HG03103 (cell line): ENCODE measurements at regions not wholly inside any gene's neighbourhood (a gene's known extent, or its start where the extent isn't known, plus 50 kb on each side); places are given as distances from the start of the nearest gene placed in this dataset.
"Not testable (repeated sequence)": the region's sequence is repeated elsewhere in the genome, so short reads cannot be mapped to it uniquely, and the experiment has no call there.

ENCODE experiments used
- ATAC-seq: cut with Tn5 transposase; IDR thresholded peaks from one replicate; pipeline ENCODE4 v1.9.1; 2021; ENCODE audit warnings: low read depth; ENCODE audit not compliant: unreplicated experiment

GRCh38 chr22:34414467-34415440 lies 494.5 kb upstream of the LARGE1 start:
- ATAC-seq: no peak

GRCh38 chr22:34416022-34416860 lies 496.0 kb upstream of the LARGE1 start:
- no peak for ATAC-seq

DNA sequence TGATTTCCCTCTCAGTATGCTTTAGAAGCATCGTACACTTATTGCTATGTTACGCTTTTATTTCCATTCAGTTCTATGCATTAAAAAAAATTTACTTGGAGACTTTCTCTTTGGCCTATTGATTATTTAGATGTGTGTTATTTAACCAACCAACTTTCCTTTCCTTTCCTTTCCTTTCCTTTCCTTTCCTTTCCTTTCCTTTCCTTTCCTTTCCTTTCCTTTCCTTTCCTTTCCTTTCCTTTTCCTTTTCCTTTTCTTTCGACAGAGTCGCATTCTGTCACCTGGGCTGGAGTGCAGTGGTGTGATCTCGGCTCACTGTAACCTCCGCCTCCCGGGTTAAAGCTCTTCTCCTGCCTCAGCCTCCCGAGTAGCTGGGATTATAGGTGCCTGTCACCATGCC lies 502.7 kb upstream of the LARGE1 start:
- not testable (repeated sequence) for ATAC-seq

DNA sequence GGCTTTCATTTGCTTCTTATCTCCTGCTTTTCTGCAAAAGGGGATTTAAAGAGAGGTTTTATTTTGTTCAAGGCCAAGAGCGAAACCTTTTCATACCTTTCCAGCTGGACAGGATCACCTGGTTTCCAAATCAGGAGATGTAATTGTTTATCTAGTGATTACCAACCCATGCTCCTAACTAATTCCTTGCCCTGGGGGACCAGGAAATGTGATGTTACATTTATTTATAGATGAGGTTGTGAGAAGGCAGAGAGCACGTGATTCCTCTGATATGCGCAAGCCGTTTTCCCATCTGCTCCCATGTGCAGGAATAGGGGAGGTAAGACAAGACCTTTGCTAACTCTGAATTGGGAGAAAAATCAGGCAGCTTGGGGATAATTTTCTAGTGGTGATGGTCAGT lies 507.2 kb upstream of the LARGE1 start:
- ATAC-seq: no peak

GRCh38 chr22:34427841-34428240 lies 507.6 kb upstream of the LARGE1 start:
- ATAC-seq: no peak

GRCh38 chr22:34429314-34429713 lies 509.0 kb upstream of the LARGE1 start:
- no peak for ATAC-seq

DNA sequence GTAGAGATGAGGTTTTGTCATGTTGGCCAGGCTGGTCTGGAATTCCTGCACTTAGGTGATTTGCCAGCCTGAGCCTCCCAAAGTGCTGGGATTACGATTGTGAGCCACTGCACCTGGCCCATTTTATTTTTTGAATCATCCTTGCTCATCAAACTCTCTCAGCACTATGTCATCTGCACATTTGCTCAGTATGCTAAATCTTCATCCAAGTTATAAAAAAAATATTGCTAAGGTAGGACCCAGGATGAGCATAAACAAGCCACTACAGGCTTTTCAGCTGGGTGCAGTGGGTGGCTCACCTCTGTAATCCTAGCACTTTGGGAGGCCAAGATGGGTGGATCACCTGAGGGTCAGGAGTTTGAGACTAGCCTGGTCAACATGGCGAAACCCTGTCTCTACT lies 510.1 kb upstream of the LARGE1 start:
- no peak for ATAC-seq

DNA sequence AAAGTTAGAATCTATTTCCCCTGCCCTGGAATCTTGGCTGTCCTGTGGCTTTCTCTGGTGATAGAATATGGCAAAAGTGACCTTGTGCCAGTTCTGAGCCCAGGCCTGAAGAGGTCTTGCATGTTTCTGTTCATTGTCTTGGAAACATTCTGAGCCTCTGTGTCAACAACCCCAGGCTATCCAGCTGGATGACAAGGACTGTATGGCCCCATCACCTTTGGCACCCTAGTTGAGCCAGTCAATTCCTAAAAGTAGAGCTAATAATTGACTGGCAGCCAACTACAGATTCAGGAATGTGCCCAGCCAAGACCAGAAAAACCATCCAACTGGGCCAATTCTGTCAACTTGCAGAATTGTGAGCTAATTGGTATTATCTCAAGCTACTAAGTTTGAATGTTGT lies 514.1 kb upstream of the LARGE1 start:
- ATAC-seq: no peak

- ATAC-seq: no peak
These were observed 516.9 kb upstream of the LARGE1 start for GRCh38 chr22:34437140-34437539.

- ATAC-seq: no peak
These were observed 534.3 kb upstream of the LARGE1 start for GRCh38 chr22:34454598-34454997.

DNA sequence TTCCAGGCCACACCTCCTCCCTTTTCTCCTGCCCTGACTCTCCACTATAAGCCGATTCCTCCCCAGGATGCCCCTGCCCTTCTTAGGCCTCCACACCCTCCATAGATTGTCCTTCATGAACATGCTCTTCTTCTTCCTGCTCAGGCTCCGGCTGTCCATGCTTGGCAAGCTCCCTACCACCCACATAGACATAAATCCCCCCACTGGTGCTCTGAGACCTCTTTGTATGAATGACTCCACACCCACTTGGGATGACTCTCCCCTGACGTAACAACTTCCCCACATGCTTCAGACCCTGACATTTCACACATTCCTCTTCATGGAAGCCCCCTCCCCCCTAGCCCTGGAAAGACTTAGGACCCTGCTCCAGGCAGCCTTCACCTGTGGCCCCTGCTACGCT lies 542.5 kb upstream of the LARGE1 start:
- ATAC-seq: no peak

GRCh38 chr22:34475886-34476285 lies 555.6 kb upstream of the LARGE1 start:
- ATAC-seq: no peak

DNA sequence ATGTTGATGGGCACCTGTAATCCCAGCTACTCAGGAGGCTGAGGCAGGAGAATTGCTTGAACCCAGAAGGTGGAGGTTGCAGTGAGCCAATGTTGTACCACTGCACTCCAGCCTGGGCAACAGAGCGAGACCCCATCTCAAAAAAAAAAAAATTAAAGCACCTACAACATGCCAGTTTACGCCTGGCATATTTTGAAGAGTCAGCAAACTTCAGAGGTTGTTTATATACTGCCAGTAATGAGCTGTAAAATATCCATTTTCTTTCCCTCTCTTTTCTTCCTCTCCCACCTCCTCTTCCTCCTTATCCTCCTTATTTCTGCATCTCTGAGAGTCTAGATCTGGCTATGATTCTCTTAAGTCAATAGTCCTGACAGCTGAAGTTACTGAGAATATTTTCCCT lies 556.5 kb upstream of the LARGE1 start:
- no peak for ATAC-seq

DNA sequence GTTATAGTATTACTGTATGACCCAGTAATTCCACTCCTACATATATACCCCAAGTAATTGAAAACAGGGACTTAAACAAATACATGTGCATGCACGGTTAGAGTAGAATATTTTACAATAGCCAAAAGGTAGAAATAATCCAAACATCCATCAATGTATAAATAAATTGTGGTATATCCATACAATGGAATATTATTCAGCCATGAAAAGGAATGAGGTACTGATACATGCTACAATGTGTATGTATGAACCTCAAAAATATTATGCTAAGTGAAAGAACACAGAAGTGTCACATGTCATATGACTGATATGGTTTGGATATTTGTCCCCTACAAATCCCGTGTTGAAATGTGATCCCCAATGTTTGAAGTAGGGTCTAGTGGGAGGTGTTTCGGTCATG lies 560.8 kb upstream of the LARGE1 start:
- no peak for ATAC-seq

DNA sequence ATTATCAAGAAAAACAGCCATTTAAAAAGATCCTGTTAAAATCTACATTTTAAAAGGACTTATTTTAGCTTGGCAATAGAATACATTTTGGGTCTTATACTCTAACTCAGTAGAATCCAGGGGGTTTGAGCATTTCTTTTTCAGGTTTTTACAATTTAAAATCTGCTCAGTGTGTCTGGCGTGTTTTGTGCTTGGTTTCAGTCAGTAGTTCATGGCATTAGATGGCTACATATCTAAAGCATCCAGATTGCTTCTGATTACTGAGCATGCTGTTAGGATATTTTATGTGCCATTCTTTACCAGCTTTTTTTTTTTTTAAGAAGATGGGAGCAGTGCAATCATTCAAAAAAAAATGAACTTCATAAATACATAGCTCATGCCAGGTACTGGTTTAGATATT lies 566.1 kb upstream of the LARGE1 start:
- no peak for ATAC-seq

DNA sequence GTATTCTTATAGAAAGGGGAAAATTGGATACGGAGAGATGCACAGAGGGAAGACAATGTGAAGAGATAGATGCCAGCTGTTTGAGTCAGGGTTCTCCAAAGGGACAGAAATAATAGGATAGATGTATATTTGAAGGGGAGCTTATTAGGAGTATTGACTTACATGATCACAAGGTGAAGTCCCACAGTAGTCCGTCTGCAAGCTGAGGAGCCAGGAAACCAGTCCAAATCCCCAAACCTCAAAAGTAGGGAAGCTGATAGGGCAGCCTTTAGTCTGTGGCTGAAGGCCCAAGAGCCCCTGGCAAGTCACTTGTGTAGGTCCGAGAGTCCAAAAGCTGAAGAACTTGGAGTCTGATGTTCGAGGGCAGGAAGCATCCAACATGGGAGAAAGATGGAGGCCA lies 569.6 kb upstream of the LARGE1 start:
- ATAC-seq: no peak

DNA sequence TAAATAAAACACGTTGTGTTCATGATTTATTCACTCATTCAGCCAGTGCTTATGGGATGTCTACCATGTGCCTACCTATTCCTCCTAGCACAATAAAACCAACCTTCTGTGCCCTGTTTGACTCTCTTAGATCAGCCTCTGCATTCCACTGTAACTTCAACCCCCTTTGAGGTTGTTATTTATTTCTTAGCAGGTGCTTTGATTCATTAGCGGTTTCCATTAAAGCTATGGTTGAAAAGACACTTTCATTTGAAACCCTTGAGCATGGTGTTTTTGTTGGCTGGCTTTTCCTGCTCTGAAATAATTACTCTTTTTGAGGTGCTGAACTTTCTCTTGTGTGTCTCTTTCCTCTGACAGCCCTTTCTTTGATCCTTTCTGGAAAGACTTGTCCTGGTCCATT lies 570.6 kb upstream of the LARGE1 start:
- no peak for ATAC-seq

- ATAC-seq: no peak
These were observed 572.5 kb upstream of the ISX start for GRCh38 chr22:34493486-34493885.

DNA sequence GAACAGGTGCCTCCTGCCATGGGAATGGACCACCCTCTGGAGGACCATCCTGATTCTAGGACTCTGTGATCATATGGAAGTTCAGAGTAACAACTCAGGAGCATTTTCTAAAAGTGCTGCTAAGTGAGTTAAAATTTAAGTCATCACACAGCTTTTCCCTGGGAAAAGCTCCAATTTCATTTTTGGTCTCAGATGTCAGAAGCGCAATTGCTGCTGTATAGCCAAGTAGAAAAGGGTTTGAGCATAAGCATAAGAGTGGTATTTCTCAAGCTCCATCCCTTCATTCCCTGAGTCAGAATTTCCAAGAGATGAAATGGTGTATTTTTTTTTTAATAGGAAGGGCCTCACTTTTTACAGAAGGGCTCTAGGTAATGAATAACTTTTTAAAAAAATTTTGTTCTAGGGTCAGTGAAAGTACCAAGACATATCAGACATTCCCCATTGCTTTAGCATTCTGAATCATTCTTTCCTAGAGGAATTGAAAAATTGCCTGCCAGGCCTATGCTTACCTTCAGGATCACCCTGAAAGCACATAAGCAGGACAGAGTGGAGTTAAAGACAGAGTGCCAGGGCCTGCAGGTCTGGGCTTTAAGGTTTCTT lies 564.5 kb upstream of the ISX start:
- no peak for ATAC-seq

- ATAC-seq: no peak
These were observed 563.1 kb upstream of the ISX start for GRCh38 chr22:34502821-34503220.

GRCh38 chr22:34508797-34509196 lies 557.2 kb upstream of the ISX start:
- ATAC-seq: no peak
